ENCODE measurements at regions not wholly inside any gene's neighbourhood (a gene's known extent, or its start where the extent isn't known, plus 50 kb on each side); places are given as distances from the start of the nearest gene placed in this dataset.

- peak; percentile 54 for DNase-seq (ENCODE audit: low spot score)
- no peak for TF ChIP-seq CTCF (IDR thresholded peaks at IDR 0.05; ENCODE audit: extremely low read depth, insufficient read depth, missing control alignments)
- in situ Hi-C loops (cut with MboI; ENCODE audit: low pct_unique_long_range_greater_than_20kb, low sequenced_read_pairs, unreplicated experiment): no loop called here
Measured at GRCh38 chr3:43907508-43907858, 216.7 kb downstream of the ABHD5 start.

GRCh38 chr3:43908456-43908855 lies 217.7 kb downstream of the ABHD5 start:
- no peak for TF ChIP-seq CTCF (IDR thresholded peaks at IDR 0.05; ENCODE audit: extremely low read depth, insufficient read depth, missing control alignments)
- in situ Hi-C loops (cut with MboI; ENCODE audit: low pct_unique_long_range_greater_than_20kb, low sequenced_read_pairs, unreplicated experiment): no loop called here
- no peak for DNase-seq (ENCODE audit: low spot score)

- TF ChIP-seq CTCF (IDR thresholded peaks at IDR 0.05; ENCODE audit: extremely low read depth, insufficient read depth, missing control alignments): no peak
- DNase-seq (ENCODE audit: low spot score): no peak
- in situ Hi-C loops (cut with MboI; ENCODE audit: low pct_unique_long_range_greater_than_20kb, low sequenced_read_pairs, unreplicated experiment): no loop called here
Measured at GRCh38 chr3:43909149-43909548, 218.4 kb downstream of the ABHD5 start.

- DNase-seq (ENCODE audit: low spot score): no peak
- in situ Hi-C loops (cut with MboI; ENCODE audit: low pct_unique_long_range_greater_than_20kb, low sequenced_read_pairs, unreplicated experiment): no loop called here
- no peak for TF ChIP-seq CTCF (IDR thresholded peaks at IDR 0.05; ENCODE audit: extremely low read depth, insufficient read depth, missing control alignments)
Measured at GRCh38 chr3:43910750-43911149, 220.0 kb downstream of the ABHD5 start.

- in situ Hi-C loops (cut with MboI; ENCODE audit: low pct_unique_long_range_greater_than_20kb, low sequenced_read_pairs, unreplicated experiment): no loop called here
- DNase-seq (ENCODE audit: low spot score): no peak
- no peak for TF ChIP-seq CTCF (IDR thresholded peaks at IDR 0.05; ENCODE audit: extremely low read depth, insufficient read depth, missing control alignments)
Measured at GRCh38 chr3:43913036-43913948, 222.6 kb downstream of the ABHD5 start.

GRCh38 chr3:43914269-43914668 lies 223.5 kb downstream of the ABHD5 start:
- in situ Hi-C loops (cut with MboI; ENCODE audit: low pct_unique_long_range_greater_than_20kb, low sequenced_read_pairs, unreplicated experiment): no loop called here
- DNase-seq (ENCODE audit: low spot score): no peak

More at GRCh38 chr3:43914269-43914668, 223.5 kb downstream of the ABHD5 start:
- no peak for TF ChIP-seq CTCF (IDR thresholded peaks at IDR 0.05; ENCODE audit: extremely low read depth, insufficient read depth, missing control alignments)
